ENCODE measurements at regions not wholly inside any gene's neighbourhood (a gene's known extent, or its start where the extent isn't known, plus 50 kb on each side); places are given as distances from the start of the nearest gene placed in this dataset.
A peak's percentile ranks its signal among the peaks of the same experiment; 100 is the strongest.

DNA sequence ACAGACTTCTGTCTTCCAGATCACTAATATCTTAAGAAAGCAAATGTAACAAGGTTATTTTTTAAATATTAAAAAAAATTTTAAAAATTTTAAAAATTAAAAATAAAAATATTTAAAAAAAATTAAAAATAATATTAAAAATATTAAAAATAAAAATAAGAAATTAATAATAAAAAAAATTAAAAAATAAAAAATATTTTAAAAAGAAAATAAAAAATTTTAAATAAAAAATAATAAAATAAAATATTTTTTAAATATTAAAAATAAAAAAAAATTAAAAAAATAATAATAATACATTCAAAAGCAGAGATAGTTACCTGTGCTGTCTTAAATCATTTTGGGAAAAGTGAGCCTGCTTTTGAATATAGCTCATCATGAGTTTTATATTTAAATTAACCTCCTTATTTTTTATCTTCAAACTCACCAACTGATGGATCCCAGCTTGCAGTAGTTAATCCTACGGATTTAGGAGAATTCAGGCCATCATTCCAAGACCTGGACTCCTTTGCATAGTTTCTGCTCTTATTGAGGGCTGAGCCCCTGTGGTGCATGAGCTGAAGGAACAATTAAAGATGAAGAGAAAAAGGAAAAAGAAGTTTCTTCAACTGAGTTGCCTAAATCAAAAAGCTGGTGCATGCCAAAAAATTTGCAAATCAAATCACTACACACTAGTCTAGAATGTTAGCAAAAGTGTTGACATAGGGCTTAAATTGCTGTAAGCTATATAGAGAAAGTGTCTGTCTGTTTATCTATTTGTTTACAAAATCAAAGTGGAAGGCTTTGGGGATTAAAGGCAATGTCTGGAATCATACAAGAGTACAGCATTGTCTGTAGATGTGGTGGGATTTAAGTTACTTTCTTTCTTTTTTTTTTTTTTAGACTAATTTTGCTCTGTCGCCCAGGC, 50.5 kb upstream of the ZNF438 start:
- POLR2A ChIA-PET, result no interaction called here
- CTCF ChIA-PET, result interaction anchor here (0.6 to 0.7 kb wide), 2 partner anchors 395 to 534 kb away, joined by 3 to 7 read pairs; no protein-coding TSS in a partner anchor
- DNase-seq (ENCODE audit: extremely low spot score), result no peak
- no peak for TF ChIP-seq HDGF (IDR thresholded peaks at IDR 0.05; ENCODE audit: borderline replicate concordance)
- no peak for TF ChIP-seq TARDBP (IDR thresholded peaks at IDR 0.05)
- no peak for TF ChIP-seq ARNT (IDR thresholded peaks at IDR 0.05)
- TF ChIP-seq FOXM1 (IDR thresholded peaks at IDR 0.05; ENCODE audit: borderline replicate concordance), result no peak
- no peak for TF ChIP-seq BHLHE40 (IDR thresholded peaks at IDR 0.05; ENCODE audit: borderline replicate concordance)
- TF ChIP-seq FOXK2 (IDR thresholded peaks at IDR 0.05), result no peak
- TF ChIP-seq ELF4 (IDR thresholded peaks at IDR 0.05), result no peak
- TF ChIP-seq L3MBTL2 (conservative IDR thresholded peaks at IDR 0.05), result no peak
- no peak for TF ChIP-seq SP1 (IDR thresholded peaks at IDR 0.05)
- no peak for TF ChIP-seq NFRKB (IDR thresholded peaks at IDR 0.05)
- no peak for TF ChIP-seq FOXA1 (IDR thresholded peaks at IDR 0.05)
- no peak for TF ChIP-seq PKNOX1 (IDR thresholded peaks at IDR 0.05)
- TF ChIP-seq LEF1 (IDR thresholded peaks at IDR 0.05; ENCODE audit: borderline replicate concordance), result no peak
- no peak for TF ChIP-seq CTBP1 (IDR thresholded peaks at IDR 0.05; ENCODE audit: borderline replicate concordance)
- TF ChIP-seq SUZ12 (IDR thresholded peaks at IDR 0.05), result no peak

- POLR2A ChIA-PET, result no interaction called here
- TF ChIP-seq FOXK2 (IDR thresholded peaks at IDR 0.05), result no peak
- TF ChIP-seq PKNOX1 (IDR thresholded peaks at IDR 0.05), result no peak
- TF ChIP-seq ARNT (IDR thresholded peaks at IDR 0.05), result no peak
- TF ChIP-seq FOXA1 (IDR thresholded peaks at IDR 0.05), result no peak
- no peak for TF ChIP-seq NFRKB (IDR thresholded peaks at IDR 0.05)
- TF ChIP-seq ELF4 (IDR thresholded peaks at IDR 0.05), result no peak
- TF ChIP-seq CTBP1 (IDR thresholded peaks at IDR 0.05; ENCODE audit: borderline replicate concordance), result no peak
- no peak for TF ChIP-seq BHLHE40 (IDR thresholded peaks at IDR 0.05; ENCODE audit: borderline replicate concordance)
- peak; percentile 39 for DNase-seq (ENCODE audit: extremely low spot score)
- CTCF ChIA-PET, result interaction anchor here (1.2 kb wide), 1 partner anchor 457 kb away, joined by 4 read pairs; no protein-coding TSS in a partner anchor
Measured at GRCh38 chr10:31083765-31084184, 52.1 kb upstream of the ZNF438 start.

- ChIA-PET CTCF (no interaction called here), POLR2A (no interaction called here)
- TF ChIP-seq BHLHE40 (IDR thresholded peaks at IDR 0.05; ENCODE audit: borderline replicate concordance), result no peak
- no peak for TF ChIP-seq FOXA1 (IDR thresholded peaks at IDR 0.05)
- TF ChIP-seq ARNT (IDR thresholded peaks at IDR 0.05), result no peak
- TF ChIP-seq TARDBP (IDR thresholded peaks at IDR 0.05), result no peak
- no peak for TF ChIP-seq FOXK2 (IDR thresholded peaks at IDR 0.05)
Measured at GRCh38 chr10:31087011-31087410, 55.3 kb upstream of the ZNF438 start.

DNA sequence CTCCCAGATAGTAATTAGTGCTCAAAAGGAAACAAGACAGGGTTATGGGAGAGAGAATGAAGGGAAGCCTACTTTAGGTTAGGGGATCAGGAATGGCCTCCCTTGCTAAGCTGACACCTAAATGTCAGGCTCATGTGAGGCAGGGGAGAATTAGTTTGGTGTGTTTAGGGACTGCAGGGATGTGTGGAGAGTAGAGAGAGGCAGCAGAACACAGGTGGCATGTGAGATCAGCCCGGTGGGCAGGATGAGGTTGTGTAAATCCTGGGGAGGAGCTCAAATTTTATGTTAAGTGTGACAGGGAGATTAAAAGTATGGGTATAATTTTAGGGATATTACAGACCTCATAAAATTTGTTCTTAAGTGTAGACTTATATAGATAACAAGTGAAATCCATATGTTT, 56.2 kb upstream of the ZNF438 start:
- ChIA-PET CTCF (no interaction called here), POLR2A (no interaction called here)
- TF ChIP-seq ELF4 (IDR thresholded peaks at IDR 0.05), result no peak
- no peak for TF ChIP-seq SP1 (IDR thresholded peaks at IDR 0.05)
- TF ChIP-seq BHLHE40 (IDR thresholded peaks at IDR 0.05; ENCODE audit: borderline replicate concordance), result no peak
- TF ChIP-seq CTBP1 (IDR thresholded peaks at IDR 0.05; ENCODE audit: borderline replicate concordance), result no peak
- no peak for DNase-seq (ENCODE audit: extremely low spot score)

More at GRCh38 chr10:31087011-31087410, 55.3 kb upstream of the ZNF438 start:
- no peak for DNase-seq (ENCODE audit: extremely low spot score)

GRCh38 chr10:31090894-31091607, 59.4 kb upstream of the ZNF438 start:
- TF ChIP-seq FOXM1 (IDR thresholded peaks at IDR 0.05; ENCODE audit: borderline replicate concordance), result no peak
- no peak for TF ChIP-seq ARNT (IDR thresholded peaks at IDR 0.05)
- no peak for TF ChIP-seq FOXA1 (IDR thresholded peaks at IDR 0.05)
- no peak for TF ChIP-seq LEF1 (IDR thresholded peaks at IDR 0.05; ENCODE audit: borderline replicate concordance)
- TF ChIP-seq SP1 (IDR thresholded peaks at IDR 0.05), result no peak
- no peak for TF ChIP-seq NFRKB (IDR thresholded peaks at IDR 0.05)
- no peak for TF ChIP-seq ELF4 (IDR thresholded peaks at IDR 0.05)
- TF ChIP-seq FOXK2 (IDR thresholded peaks at IDR 0.05), result no peak
- no peak for TF ChIP-seq HDGF (IDR thresholded peaks at IDR 0.05; ENCODE audit: borderline replicate concordance)
- TF ChIP-seq BHLHE40 (IDR thresholded peaks at IDR 0.05; ENCODE audit: borderline replicate concordance), result no peak
- TF ChIP-seq ZNF384 (IDR thresholded peaks at IDR 0.05), result no peak
- no peak for TF ChIP-seq TARDBP (IDR thresholded peaks at IDR 0.05)
- no peak for TF ChIP-seq PKNOX1 (IDR thresholded peaks at IDR 0.05)
- no peak for TF ChIP-seq CTBP1 (IDR thresholded peaks at IDR 0.05; ENCODE audit: borderline replicate concordance)
- DNase-seq (ENCODE audit: extremely low spot score), result no peak
- CTCF ChIA-PET, result no interaction called here
- POLR2A ChIA-PET, result no interaction called here

Measured in HEK293T (cell line).